NCI-H748 (cell line): ENCODE measurements at regions not wholly inside any gene's neighbourhood (a gene's known extent, or its start where the extent isn't known, plus 50 kb on each side); places are given as distances from the start of the nearest gene placed in this dataset.

Experiments
- DNase-seq: peaks from one replicate; lab custom pipeline; 2025; ENCODE audit not compliant: unreplicated experiment; lab: John Stamatoyannopoulos, UW

GRCh38 chr17:68182011-68182306, 65.9 kb upstream of the AMZ2 start:
- no peak for DNase-seq

GRCh38 chr17:68182940-68183551, 64.8 kb upstream of the AMZ2 start:
- DNase-seq: no peak

- DNase-seq: no peak
Measured at GRCh38 chr17:68184141-68184571, 63.7 kb upstream of the AMZ2 start.

GRCh38 chr17:68184816-68185436, 62.9 kb upstream of the AMZ2 start:
- DNase-seq: no peak

- no peak for DNase-seq
Measured at GRCh38 chr17:68185820-68186219, 62.0 kb upstream of the AMZ2 start.

GRCh38 chr17:68190495-68190894, 57.3 kb upstream of the AMZ2 start:
- DNase-seq: no peak

GRCh38 chr17:68195667-68196393, 52.0 kb upstream of the AMZ2 start:
- peak; percentile 57 for DNase-seq

- DNase-seq: peak; percentile 33
Measured at GRCh38 chr17:68196394-68197090, 51.3 kb upstream of the AMZ2 start.

GRCh38 chr17:68197091-68197996, 50.5 kb upstream of the AMZ2 start:
- DNase-seq: peak; percentile 62

- peak; percentile 77 for DNase-seq
Measured at GRCh38 chr17:68197997-68198930, 49.6 kb upstream of the AMZ2 start.
